ENCODE measurements at regions not wholly inside any gene's neighbourhood (a gene's known extent, or its start where the extent isn't known, plus 50 kb on each side); places are given as distances from the start of the nearest gene placed in this dataset.

DNA sequence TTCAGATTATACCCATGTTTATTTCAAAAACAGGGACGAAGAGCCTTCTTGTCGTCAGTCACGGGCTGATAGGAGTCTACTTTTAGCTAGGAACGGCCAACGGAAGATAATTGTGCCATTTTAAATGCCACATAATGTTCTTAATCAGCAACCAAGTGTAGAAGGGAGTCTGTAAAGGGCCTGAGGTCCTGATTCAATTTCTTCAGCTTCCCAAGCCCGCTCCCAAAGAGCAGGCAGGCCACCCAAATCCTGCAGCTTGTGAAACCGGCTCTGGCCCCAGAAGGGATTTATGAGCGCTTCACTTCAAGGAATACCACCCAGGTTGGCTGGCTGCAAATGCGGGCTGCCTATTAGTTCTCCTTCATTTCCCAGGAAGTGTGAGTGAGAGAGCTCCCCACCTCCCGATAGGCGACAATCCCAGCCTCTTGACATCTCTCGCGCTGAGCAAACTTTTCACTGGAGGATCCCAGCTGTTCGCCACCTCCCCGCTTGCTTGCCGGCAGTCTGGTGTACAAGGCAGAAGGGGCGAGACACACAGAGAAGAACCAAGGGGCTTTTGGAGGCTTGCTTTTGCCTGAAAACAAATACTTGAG is 272.9 kb downstream of the CDH20 start:
- Histone ChIP-seq H2BK15ac (ENCODE audit: low read length) (no peak overlapping the region), H3K36me3 (replicated peaks in 1 of 2; ENCODE audit: control insufficient read depth in 2 of 2, insufficient read depth in 2 of 2, low read length in 2 of 2) (no peaks in the 10 kb centered on the region), H3K27ac (replicated peaks; ENCODE audit: low read length) (no peak overlapping the region), H3K79me1 (ENCODE audit: low read depth, low read length) (no peaks in the 10 kb centered on the region), H2BK120ac (ENCODE audit: low read depth, low read length) (no peak overlapping the region), H3K4ac (ENCODE audit: low read length) (no peak overlapping the region), H3K4me2 (ENCODE audit: insufficient read depth, low read length, poor library complexity, severe bottlenecking) (peak overlapping the region; percentile 43), H4K8ac (ENCODE audit: low read depth, low read length) (no peak overlapping the region), H3K18ac (ENCODE audit: low read length) (no peak overlapping the region), H2BK12ac (ENCODE audit: low read length) (no peak overlapping the region), H3K27me3 (ENCODE audit: control insufficient read depth in 3 of 3, insufficient read depth in 3 of 3, low read depth in 1 of 3, low read length in 3 of 3) (no peaks in the 10 kb centered on the region), H4K91ac (ENCODE audit: low read depth, low read length, poor library complexity) (no peak overlapping the region), H2AFZ (ENCODE audit: low read length) (peak overlapping the region; percentile 90), H2AK5ac (ENCODE audit: low read depth, low read length) (no peak overlapping the region), H3K14ac (ENCODE audit: low read length) (no peak overlapping the region), H2BK5ac (ENCODE audit: low read length) (no peak overlapping the region), H3K4me3 (ENCODE audit: low read length in 2 of 2) (peak overlapping the region in 1 of 2 donors; percentile 18), H3K9ac (ENCODE audit: low read depth, low read length, poor library complexity) (no peak overlapping the region), H3K4me1 (ENCODE audit: control insufficient read depth in 2 of 2, insufficient read depth in 1 of 2, low read depth in 1 of 2, low read length in 2 of 2) (peaks cover 6 to 7% of the 10 kb centered on the region in 2 donors), H3K23ac (ENCODE audit: low read depth, low read length, poor library complexity) (no peak overlapping the region), H3K9me3 (replicated peaks in 1 of 2; ENCODE audit: control insufficient read depth in 2 of 2, insufficient read depth in 1 of 2, low read depth in 1 of 2, low read length in 2 of 2) (peaks cover 3 to 5% of the 10 kb centered on the region in 2 donors)
- DNase-seq (ENCODE audit: low spot score), result peak; percentile 65
- WGBS, 2 donors (ENCODE audit: extremely low coverage in 2 of 2, insufficient read length in 2 of 2, insufficient replicate concordance in 1 of 2), result no CpG with 5 or more reads among the region's 17 CpGs

DNA sequence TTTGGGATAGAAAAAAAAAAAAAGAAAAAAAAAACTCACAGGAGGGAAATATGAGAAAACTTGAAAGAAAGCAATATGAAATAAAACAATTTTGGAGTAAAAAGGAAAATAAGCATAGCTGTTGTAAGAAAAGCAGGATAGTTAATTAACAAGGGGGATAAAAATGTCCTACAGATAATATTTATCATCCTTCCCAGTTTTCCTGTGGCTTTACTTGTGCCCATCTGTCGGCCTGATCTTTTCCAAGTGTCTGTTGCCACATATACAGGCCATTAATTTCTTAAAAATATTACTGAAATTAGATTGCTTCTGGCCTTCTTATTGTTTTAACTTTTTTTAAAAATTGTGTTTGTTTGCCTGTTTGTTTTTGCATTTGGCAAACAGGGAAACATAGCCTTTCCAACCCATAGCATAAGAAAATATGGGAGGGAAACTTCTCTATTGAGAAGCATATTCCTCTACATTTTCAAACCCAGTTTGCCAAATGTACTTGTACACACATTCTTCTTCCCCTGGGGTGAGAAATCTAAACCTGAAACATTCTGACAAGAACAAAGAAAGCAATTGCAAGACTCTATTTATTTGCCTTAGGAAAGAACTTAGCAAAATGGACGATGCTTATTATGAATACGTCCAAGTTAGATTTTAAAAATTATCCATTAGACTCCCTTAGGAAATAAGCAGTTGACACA is 272.3 kb downstream of the CDH20 start:
- no peak overlapping the region for H3K14ac ChIP-seq (ENCODE audit: low read length)
- H3K27ac ChIP-seq (replicated peaks; ENCODE audit: low read length), result no peak overlapping the region
- H3K4me2 ChIP-seq (ENCODE audit: insufficient read depth, low read length, poor library complexity, severe bottlenecking), result peak overlapping the region; percentile 43
- H4K91ac ChIP-seq (ENCODE audit: low read depth, low read length, poor library complexity), result no peak overlapping the region
- WGBS, 2 donors (ENCODE audit: extremely low coverage in 2 of 2, insufficient read length in 2 of 2, insufficient replicate concordance in 1 of 2), result no CpG with 5 or more reads among the region's 3 CpGs
- H3K79me1 ChIP-seq (ENCODE audit: low read depth, low read length), result no peaks in the 10 kb centered on the region
- DNase-seq (ENCODE audit: low spot score), result no peak
- H2BK120ac ChIP-seq (ENCODE audit: low read depth, low read length), result no peak overlapping the region
- no peaks in the 10 kb centered on the region for H3K36me3 ChIP-seq (replicated peaks in 1 of 2; ENCODE audit: control insufficient read depth in 2 of 2, insufficient read depth in 2 of 2, low read length in 2 of 2)
- no peak overlapping the region for H2BK15ac ChIP-seq (ENCODE audit: low read length)
- H2BK12ac ChIP-seq (ENCODE audit: low read length), result no peak overlapping the region
- H3K4me1 ChIP-seq (ENCODE audit: control insufficient read depth in 2 of 2, insufficient read depth in 1 of 2, low read depth in 1 of 2, low read length in 2 of 2), result peaks cover 6 to 7% of the 10 kb centered on the region in 2 donors
- H3K23ac ChIP-seq (ENCODE audit: low read depth, low read length, poor library complexity), result no peak overlapping the region
- no peak overlapping the region for H3K9ac ChIP-seq (ENCODE audit: low read depth, low read length, poor library complexity)
- peak overlapping the region in 1 of 2 donors; percentile 18 for H3K4me3 ChIP-seq (ENCODE audit: low read length in 2 of 2)
- H2AFZ ChIP-seq (ENCODE audit: low read length), result peak overlapping the region; percentile 90
- H4K8ac ChIP-seq (ENCODE audit: low read depth, low read length), result no peak overlapping the region
- no peak overlapping the region for H2BK5ac ChIP-seq (ENCODE audit: low read length)
- H2AK5ac ChIP-seq (ENCODE audit: low read depth, low read length), result no peak overlapping the region
- no peaks in the 10 kb centered on the region for H3K27me3 ChIP-seq (ENCODE audit: control insufficient read depth in 3 of 3, insufficient read depth in 3 of 3, low read depth in 1 of 3, low read length in 3 of 3)
- H3K18ac ChIP-seq (ENCODE audit: low read length), result no peak overlapping the region
- H3K9me3 ChIP-seq (replicated peaks in 1 of 2; ENCODE audit: control insufficient read depth in 2 of 2, insufficient read depth in 1 of 2, low read depth in 1 of 2, low read length in 2 of 2), result peaks cover 3 to 5% of the 10 kb centered on the region in 2 donors
- H3K4ac ChIP-seq (ENCODE audit: low read length), result no peak overlapping the region
